GM21360 (cell line): ENCODE measurements at regions not wholly inside any gene's neighbourhood (a gene's known extent, or its start where the extent isn't known, plus 50 kb on each side); places are given as distances from the start of the nearest gene placed in this dataset.
A peak's percentile ranks its signal among the peaks of the same experiment; 100 is the strongest.

Experiments used
- ATAC-seq: cut with Tn5 transposase; IDR thresholded peaks from one replicate; pipeline ENCODE4 v1.9.1; 2021; ENCODE audit warnings: mild to moderate bottlenecking, moderate library complexity; ENCODE audit not compliant: unreplicated experiment

DNA sequence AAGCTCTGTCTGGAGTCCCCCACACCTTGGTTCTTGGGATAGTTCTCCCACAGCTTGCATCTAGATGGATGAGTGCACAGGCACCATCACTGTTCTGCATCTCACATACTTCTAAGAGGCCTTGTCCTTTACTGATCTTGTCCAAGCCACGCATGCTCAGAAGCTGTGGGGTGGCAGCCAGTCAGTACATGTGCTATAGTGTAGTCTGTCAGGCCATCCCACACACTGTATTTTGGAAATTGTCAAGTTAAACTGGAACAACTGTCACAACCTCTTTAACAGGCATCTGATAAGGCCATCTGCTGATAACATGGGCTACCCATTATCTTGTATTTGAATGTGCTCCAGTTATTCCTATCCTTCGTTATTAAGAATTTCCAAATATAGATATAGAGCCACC, 296.5 kb upstream of the AZI2 start:
- no peak for ATAC-seq

DNA sequence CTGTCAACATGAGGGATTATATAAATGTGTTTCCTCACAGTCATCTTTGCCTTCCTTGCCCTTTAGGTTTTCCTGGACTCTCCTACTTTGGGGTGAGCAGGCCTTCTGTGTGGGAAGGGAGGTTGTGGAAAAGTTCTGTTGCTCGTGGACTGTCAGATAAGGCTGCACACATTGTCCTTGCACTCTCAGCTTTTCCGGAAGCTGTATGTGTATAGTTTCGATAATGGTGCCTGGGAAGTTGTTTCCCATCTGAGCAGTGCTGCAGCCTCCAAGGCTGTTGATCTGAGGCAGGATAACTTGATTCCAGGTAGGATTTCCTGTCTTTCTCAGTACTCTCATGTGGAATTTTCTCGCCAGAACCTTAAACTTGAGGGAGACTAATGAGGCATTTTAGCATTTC, 297.8 kb upstream of the AZI2 start:
- ATAC-seq = no peak

DNA sequence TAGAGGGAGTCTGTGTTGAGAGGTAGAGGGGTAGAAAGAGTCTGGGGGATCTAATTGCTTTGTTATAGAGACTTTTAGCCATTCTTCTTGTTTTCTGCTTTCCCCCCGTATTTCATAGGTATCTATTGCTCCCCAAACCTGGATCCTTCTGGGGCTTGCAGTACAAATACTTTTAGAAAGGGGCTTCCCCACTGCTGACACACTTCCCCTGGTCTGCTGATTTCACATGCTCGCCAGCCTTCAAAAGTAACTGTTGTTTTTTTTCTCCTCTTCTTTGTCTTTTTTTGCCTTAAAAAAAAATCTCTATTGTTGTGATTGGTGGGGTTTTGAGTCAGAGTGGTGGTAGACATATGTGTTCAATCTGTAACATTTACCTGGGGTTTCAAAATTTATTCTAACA, 300.6 kb upstream of the AZI2 start:
- no peak for ATAC-seq

DNA sequence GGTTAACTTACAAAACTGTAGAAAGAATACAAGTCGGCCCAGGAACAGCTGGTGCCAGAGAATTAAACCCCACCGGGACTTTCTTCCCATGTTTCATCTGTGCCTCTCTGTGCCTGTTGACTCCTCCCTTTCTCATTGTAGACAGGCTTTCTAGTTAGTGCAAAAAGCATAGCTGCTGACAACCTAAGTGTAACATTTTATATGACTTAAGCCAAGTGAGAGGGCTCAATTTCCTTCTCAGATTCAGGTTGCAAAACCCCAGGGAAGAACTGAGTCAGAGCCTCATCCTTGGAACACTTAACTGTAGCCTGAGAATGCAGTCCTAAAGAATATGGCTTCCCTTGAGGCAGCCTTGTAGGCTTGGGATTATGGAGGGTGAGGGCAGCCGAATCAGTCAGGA, 302.5 kb upstream of the AZI2 start:
- no peak for ATAC-seq

DNA sequence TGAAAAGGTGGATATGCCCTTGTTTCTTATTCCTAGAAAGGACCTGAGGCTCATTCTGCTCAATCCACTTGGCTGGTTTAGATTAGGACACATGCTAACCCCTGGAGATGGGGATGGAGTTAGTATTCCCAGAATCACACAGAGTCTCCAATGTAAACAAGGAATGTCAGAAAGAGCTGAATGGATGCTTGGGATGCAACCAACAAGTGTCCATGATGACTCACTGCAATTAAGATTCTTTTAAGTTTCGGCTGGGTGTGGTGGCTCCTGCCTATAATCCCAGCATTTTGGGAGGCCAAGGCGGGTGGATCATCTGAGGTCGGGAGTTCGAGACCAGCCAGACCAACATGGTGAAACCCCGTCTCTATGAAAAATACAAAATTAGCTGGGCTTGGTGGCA, 315.5 kb upstream of the AZI2 start:
- no peak for ATAC-seq

DNA sequence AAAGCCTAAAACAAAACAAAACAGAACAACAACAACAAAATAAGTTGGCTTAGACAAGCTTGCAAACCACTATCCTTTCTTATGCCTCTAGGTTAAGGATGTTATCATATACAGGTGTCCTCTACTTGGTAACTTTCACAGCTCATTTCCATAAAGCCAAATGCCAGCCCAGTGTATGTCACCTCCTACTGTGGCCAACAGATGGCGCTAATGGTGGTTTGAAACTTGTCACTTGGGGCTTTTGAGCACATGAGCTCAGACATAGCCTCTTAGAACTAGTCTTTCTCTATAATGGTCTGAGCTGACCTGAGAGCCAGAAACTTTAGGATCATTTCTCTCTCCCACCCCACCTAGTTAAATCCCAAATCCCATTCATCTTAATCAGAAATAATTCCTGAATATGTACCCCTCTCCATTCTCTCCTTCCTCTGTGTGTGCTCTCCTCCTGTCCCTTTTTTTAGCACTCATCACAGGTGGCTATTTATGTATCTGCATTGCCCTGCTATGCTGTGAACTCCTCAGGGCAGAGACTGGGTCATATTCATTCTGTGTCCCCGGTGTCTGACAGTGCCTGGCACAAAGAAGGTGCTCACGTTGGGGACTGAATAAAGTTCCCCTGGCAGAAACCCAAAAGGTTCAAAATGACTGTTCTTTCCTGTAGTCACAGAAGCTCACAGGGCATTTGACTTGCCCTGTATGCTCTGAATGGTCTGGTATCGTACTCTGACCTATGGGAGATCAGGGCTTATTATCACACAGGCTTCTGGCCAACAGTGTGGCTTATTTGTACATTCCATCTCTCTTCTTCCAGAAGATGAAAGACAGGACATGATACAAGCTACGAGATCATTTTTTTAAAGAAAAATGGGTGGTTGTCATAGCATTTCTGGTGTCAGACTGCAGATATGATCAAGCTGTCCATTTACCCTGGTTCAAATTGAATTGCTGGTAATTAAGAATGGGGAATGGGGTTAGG, 319.3 kb upstream of the AZI2 start:
- ATAC-seq = peak; percentile 87

DNA sequence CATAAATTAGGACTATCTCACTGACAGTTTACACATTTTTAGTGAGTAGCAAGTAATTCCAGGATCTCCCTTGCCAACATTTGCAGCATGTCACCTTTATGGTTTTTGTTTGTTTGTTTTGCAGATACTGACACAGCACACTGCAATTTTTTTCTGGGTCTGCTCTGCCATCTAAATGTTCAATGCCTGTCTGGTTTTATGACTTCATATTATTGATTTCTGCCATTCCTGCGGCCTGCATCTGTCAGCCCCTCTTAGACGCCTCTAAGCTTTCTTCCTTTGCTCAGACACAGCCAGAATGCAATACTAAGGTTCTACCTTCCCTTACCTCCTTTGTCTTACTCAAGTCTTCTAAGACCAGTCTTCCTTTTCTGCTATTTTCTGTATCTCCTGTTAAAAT, 321.2 kb upstream of the AZI2 start:
- no peak for ATAC-seq

DNA sequence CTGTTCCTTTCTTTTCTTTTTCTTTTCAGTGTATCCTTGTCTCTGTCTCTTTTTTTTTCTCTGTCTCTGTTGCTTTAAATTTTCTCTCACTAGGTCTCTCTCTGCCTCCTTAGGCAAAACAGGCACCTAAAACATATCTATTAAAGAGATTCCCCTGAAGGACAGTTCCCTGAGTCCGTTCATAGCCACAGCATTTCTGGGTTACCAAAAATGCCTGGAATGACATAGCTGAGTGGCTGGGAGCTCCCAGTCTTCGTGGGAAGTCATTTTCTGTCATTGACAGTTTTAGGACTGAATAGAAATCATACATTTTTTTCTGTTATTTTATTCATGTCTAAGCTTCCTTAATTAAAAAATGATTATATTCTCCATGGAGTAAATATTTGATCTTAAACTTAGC, 323.8 kb upstream of the AZI2 start:
- no peak for ATAC-seq

DNA sequence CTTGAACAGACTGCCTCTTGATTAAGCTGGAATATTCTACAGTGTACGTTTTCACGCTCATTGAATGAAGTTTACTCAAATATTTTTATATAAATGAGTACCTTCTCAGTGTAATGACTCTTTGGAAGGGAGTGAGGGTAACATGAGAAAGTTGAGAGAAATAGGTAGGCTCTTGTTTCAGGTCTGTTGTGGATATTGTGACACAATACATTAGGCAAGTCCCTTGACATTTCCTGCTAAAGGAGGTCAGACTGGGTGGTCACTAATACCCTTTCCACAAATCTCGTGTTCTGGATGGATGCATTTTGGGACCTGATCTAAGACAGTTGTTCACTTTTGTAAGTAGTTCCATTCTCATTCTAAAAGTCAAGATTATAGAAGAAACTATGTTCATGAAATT, 324.8 kb upstream of the AZI2 start:
- ATAC-seq = no peak

DNA sequence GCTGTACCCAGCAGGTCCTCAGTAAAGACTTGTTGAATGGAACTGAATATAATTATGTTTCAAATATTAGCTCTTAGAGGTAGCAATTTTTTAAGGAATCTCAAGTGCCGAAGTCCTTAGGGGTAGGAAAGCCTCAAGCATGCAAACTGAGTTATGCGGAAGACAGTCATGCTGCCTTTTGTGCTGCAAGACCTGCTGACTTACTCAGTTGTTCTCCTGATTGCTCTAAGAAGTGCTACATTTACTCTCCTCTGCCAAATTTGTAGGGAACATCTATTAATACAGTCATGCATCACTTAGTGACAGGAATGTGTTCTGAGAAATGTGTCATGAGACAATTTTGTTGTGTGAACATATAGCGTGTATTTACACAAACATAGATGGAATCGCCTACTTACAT, 325.6 kb upstream of the AZI2 start:
- no peak for ATAC-seq

DNA sequence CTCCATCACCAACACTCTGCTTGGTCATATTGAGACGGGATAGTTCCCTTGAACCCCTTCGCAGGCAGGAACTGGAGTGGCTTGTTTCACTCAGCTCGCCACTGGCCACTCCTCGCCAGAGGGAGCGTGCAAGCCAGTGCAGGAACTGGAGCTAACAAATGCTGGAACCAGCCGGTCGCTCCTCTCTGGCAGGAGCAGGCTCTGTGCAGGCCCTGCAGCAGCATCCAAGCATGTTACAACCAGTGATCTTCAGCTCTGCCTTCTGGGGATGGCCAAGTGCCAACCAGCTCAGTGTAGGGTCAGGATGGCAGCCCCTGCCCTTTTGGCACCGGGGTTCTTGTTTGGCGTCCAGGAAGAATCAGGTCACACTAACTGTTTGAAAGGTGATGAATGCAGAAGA, 329.0 kb upstream of the AZI2 start:
- ATAC-seq = no peak

DNA sequence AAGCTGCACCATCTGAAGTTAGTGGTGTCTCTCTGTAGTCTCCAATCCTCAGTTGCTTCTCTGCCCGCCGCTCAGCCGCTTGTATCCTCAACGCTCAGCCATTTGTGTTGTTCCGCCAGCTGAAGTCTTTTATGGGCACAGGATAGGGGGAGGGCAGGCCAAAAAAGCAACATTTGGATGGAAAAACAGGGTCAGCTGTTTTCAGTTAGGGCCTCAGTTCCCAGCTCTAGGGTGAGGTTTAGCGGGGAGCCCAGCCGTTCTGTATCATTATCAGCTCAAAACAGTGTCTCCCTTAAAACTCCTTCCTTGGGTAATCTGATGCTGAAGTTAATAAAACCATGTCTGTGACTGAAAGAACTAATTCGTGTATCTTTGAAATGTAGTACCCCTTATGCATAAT, 329.5 kb upstream of the AZI2 start:
- no peak for ATAC-seq

DNA sequence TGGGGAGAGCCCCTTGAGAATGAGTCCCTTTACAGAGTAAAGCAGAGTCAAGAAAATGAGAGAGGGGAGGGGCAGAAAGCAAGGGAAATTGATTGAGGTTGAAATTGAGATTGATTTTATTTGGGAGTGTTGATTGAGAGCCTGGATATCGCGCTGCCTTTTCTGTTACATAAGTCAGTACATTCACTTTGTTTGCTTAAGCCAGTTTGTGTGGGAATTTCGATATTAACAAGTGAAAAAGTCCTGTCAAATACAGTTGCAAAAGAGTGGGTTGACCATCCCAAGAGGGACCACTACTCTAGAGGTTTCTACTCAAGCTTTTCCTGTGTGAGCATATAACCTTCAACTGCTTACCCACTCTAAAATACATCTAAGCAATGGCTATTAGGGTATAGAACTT, 331.4 kb upstream of the AZI2 start:
- no peak for ATAC-seq

DNA sequence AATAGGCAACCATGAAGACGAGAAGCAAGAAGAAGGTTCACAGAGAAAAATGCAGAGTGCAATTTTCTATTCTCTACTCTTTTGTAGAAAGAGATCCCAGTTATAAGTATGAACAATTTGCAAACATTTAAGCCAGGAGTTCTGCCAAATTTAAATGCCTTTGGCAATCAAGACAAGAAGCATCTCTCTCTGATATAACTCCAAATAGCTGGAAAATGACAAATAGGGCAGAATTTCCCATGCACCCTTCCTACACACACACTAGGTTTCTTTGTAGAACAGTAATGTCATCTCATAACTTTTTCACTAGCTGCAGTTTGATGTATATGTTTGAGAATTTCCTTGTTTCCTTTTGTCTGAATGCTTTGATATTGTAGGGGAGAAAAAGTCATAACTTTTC, 333.5 kb upstream of the AZI2 start:
- no peak for ATAC-seq

DNA sequence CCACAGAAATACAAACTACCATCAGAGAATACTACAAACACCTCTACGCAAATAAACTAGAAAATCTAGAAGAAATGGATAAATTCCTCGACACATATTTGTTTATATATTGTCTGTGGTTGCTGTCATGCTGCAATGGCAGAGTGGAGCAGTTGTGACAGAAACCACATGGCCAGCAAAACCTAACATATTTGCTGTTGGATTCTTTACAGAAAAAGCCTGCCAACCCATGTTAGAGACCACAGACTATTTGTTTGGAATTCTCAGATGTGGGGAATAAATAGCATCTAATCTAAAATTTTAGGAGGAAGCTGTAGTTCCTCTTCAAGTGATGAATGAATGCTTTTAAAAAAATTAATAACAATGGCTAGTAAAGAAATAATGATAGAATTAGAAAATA, 341.6 kb upstream of the AZI2 start:
- ATAC-seq = no peak

DNA sequence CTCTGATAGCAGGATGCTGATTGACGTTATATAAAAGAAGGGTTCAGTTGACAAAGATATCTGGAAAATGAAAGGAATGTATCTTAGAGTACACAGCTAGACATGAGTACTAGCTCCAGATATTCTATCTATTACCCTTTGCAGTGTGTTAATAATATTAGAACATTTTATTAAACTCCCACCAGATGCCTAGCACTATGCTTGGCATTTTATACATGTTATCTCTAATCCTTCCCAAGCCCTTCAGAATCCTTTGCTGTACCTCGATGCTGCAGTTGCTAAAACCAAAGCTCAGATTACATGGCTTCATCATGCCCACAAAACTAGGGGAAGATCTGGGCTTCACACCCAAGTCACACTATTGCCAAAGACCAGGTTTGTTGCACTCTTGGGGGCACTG, 350.1 kb upstream of the AZI2 start:
- ATAC-seq = no peak

DNA sequence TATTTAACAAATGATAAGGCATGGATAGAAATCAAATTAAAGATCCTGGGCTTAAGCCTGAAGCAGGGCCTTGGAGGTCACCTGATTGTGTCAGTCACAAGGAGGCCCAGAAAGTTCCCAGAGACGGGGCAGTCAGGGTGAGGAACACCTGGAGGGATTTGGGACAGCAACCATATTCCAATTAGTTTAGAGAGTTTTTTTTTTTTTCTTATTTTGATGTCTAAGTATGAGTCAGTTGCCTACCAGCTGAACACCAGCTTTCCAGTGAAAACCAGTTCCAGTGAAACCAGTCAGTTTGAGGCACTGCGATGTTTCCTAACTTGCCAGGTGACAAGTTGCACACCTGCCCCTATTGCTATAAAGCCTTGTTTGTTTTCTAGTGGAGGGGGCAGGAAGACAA, 350.7 kb upstream of the AZI2 start:
- no peak for ATAC-seq

DNA sequence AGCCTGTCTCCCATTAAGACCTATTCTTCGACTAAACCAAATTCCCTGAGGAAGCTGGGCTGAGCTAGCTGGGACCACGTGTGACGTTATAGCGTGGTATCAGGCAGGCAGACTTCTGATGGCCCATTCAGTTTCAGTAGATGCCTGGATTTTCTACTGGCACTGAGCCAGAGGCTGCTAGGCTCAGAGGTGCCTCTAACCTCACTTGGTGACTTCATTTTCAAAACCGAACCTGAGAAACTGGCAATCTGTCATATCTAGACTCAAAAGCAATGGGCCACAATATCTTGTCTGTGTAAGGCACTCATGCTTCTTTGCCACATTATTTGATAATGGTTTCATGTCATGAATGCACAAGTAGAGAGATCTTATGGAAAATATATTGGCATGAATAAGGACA, 352.1 kb upstream of the AZI2 start:
- ATAC-seq = no peak

DNA sequence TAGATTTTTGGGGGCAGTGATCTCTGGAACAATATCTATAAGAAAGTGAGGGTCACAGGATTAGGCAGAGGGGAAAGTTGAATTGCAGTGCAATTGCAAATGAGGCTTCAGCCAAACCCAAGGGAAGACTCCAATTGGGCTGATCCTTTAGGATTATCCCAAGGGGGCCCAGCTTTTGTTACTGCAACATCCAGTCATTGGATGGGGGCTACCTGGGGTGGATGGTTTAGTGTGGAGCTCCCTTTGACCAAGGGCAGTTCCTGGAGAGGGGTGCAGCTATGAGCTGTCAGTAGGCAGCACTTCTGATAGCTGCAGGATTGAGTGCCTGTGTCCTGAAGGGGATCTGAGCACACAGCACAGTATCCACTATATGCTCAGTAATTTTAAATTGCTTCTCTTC, 355.2 kb upstream of the AZI2 start:
- no peak for ATAC-seq

DNA sequence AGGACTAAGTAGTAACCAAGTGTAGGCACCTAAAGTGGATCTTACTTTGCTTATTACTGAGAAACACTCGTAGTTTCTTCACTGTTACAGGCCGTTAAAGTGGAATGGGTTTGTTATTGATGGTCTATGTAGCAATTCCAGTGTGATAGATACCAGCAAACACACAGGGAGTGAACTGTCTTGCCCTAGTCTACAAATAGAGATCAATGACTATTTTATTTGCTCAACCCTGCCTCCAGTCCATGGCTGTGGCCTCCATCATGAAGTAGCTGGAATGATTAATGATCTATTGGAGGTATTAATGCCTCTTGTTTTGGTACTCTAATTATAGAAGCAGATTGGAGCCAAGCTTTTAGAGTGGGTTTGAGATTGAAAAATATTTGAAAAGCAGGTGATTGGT, 362.7 kb upstream of the AZI2 start:
- ATAC-seq = no peak

DNA sequence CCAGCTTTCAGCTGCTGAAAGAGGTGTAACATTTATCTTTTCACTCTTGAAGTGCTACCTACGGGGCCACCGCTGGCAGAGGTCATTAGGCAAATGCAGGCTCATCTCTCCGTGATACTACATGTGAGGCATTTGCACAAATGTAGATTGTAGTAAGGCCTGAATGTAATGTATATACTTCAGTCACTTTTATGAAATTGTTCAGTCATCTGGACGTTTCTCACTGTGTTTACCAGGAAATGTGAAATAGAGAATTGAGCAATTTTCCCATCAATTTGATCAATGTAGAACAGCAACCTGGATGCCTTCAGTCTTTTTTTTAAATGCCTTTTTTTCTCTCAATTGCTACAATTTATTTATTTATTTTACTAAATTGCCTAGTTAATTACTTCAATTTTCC, 368.3 kb upstream of the AZI2 start:
- ATAC-seq = no peak

DNA sequence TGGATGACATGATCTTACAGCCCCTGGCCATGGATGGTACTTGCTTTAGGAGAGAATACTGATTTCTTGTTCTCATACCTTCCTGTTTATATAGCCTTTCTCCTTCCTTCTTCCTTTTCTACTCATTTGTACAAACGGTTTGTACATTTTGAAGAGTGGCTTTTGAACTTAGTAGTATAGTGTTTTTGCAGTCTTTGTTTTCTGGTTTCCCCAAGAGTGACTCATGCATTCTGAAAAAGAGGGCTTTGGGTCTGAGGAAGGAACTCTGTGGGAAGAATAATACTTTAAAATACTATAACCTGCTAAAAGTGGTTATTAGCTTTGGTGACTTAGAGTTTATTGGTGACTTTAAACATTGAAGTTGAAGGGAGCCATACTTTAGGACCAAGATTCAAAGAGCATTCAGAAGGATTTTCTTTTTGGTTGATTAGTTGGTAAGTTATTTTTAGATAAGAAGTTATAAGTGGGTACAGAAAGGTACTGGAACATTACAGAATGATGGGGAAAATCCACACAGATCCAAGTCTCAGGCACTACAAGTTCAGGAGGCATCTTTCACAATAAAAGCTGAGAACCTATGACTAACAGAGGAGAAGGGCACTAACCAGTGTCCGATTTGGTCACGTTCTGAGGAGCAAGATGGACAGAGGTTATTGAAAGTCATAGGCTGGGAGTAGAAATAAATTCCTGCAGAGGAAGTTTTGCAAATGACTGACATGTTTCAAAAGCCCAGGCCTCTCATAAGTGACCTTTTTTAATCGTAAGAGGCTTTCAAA, 369.6 kb upstream of the AZI2 start:
- no peak for ATAC-seq
